ENCODE measurements at regions not wholly inside any gene's neighbourhood (a gene's known extent, or its start where the extent isn't known, plus 50 kb on each side); places are given as distances from the start of the nearest gene placed in this dataset.

DNA sequence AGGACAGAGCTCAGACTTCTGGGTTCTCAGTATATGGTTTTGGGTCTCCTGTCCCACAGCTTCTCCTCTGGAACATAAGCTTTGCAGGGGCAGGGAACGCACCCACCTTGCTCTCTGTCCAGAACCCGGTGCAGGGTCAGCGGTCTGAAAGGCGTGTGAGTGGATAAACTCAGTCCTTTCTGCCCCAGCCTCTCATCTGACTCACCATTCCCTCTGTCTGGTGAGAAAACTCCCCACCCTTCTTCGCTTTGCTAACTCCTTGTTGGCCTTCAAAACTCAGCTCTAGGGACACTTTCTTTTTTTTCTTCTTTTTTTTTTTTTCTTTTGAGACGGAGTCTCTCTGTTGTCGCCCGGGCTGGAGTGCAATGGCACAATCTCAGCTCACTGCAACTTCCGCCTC lies 68.9 kb upstream of the NUP50 start:
- DNase-seq (ENCODE audit: low read depth, low spot score) (no peak), FAIRE-seq (no peak)
- no peaks in the 10 kb centered on the region for H3K79me2 ChIP-seq (ENCODE audit: control insufficient read depth, insufficient read depth, low read length)
- H3K36me3 ChIP-seq (ENCODE audit: control insufficient read depth in 2 of 2, extremely low read depth in 1 of 2, insufficient read depth in 2 of 2, low read length in 2 of 2): no peaks in the 10 kb centered on the region
- H3K4me1 ChIP-seq (ENCODE audit: control insufficient read depth, extremely low read depth, insufficient read depth, low read length): no peaks in the 10 kb centered on the region
- ChIA-PET CTCF (interaction anchor here (1.4 to 4.6 kb wide), 4 partner anchors 14 to 274 kb away, joined by 3 to 36 read pairs (median 11); no protein-coding TSS in a partner anchor), POLR2A (no interaction called here)
- no peaks in the 10 kb centered on the region for H3K9me1 ChIP-seq (replicated peaks; ENCODE audit: control insufficient read depth, extremely low read depth, insufficient read depth, low read length)
- no peak overlapping the region for H2AFZ ChIP-seq (ENCODE audit: low read depth, low read length)
- dilution Hi-C loops (cut with MboI; ENCODE audit: extremely low pct_ligation_motif_present, low sequenced_read_pairs) (no loop called here), intact Hi-C loops (cut with micrococcal nuclease) (no loop called here)
- H3K27ac ChIP-seq (ENCODE audit: insufficient read depth, low read depth, low read length): no peak overlapping the region
- no peak overlapping the region for H3K4me3 ChIP-seq (replicated peaks in 1 of 3; ENCODE audit: insufficient read depth in 1 of 3, low read depth in 1 of 3, low read length in 3 of 3)
- no peak overlapping the region for H3K9ac ChIP-seq (replicated peaks; ENCODE audit: extremely low read depth, insufficient read depth, low read length)
- no peaks in the 10 kb centered on the region for H3K9me3 ChIP-seq (replicated peaks; ENCODE audit: control insufficient read depth, insufficient read depth, low read length)
- BruUV-seq (replicated peaks): no TSS peak
- H3K4me2 ChIP-seq (ENCODE audit: insufficient read depth, low read length): no peak overlapping the region
- TF ChIP-seq, protein P1, sequence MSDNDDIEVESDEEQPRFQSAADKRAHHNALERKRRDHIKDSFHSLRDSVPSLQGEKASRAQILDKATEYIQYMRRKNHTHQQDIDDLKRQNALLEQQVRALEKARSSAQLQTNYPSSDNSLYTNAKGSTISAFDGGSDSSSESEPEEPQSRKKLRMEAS (IDR thresholded peaks at IDR 0.05; ENCODE audit: insufficient read depth, insufficient read length): no peak
- TF ChIP-seq POLR2AphosphoS5 (IDR thresholded peaks at IDR 0.05; ENCODE audit: insufficient read depth, low read depth, low read length) (no peak), JUN (IDR thresholded peaks at IDR 0.05; ENCODE audit: borderline replicate concordance, insufficient read depth, insufficient read length, low read depth) (no peak), FOS (IDR thresholded peaks at IDR 0.05; ENCODE audit: borderline replicate concordance, insufficient read depth, low read length) (no peak), MYC (IDR thresholded peaks at IDR 0.05; ENCODE audit: low read depth, low read length) (no peak), GATA2 (IDR thresholded peaks at IDR 0.05; ENCODE audit: insufficient read depth, insufficient read length, low read depth, low read length) (no peak)
- TF ChIP-seq, protein P2, sequence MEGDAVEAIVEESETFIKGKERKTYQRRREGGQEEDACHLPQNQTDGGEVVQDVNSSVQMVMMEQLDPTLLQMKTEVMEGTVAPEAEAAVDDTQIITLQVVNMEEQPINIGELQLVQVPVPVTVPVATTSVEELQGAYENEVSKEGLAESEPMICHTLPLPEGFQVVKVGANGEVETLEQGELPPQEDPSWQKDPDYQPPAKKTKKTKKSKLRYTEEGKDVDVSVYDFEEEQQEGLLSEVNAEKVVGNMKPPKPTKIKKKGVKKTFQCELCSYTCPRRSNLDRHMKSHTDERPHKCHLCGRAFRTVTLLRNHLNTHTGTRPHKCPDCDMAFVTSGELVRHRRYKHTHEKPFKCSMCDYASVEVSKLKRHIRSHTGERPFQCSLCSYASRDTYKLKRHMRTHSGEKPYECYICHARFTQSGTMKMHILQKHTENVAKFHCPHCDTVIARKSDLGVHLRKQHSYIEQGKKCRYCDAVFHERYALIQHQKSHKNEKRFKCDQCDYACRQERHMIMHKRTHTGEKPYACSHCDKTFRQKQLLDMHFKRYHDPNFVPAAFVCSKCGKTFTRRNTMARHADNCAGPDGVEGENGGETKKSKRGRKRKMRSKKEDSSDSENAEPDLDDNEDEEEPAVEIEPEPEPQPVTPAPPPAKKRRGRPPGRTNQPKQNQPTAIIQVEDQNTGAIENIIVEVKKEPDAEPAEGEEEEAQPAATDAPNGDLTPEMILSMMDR (IDR thresholded peaks at IDR 0.05; ENCODE audit: extremely low read depth in 1 of 2, insufficient read depth in 1 of 2, low read depth in 1 of 2, low read length in 2 of 2): no peak
- no peaks in the 10 kb centered on the region for H4K20me1 ChIP-seq (replicated peaks; ENCODE audit: control insufficient read depth, extremely low read depth, insufficient read depth, low read length)
- H3K27me3 ChIP-seq (ENCODE audit: control insufficient read depth in 2 of 2, insufficient read depth in 2 of 2, low read length in 2 of 2): no peaks in the 10 kb centered on the region
